CD4-positive, alpha-beta T cell (primary cell): ENCODE measurements at regions not wholly inside any gene's neighbourhood (a gene's known extent, or its start where the extent isn't known, plus 50 kb on each side); places are given as distances from the start of the nearest gene placed in this dataset.

ENCODE experiments used
- ATAC-seq: fragments of 200-7000 bp; cut with Tn5 transposase; one replicate; pipeline ENCODE4 v1.10.0; 2022; ENCODE audit warnings: mild to moderate bottlenecking; ENCODE audit not compliant: poor library complexity
- CTCF ChIA-PET: fragments of 350-600 bp; sonication (Branson Sonifier 250); formaldehyde crosslinking; loops from one replicate; lab custom pipeline; 2021; ENCODE audit warnings: antibody characterized with exemption, inconsistent platforms; lab: Charles Lee
- POLR2A ChIA-PET: fragments of 350-600 bp; sonication (Branson Sonifier 250); formaldehyde crosslinking; loops from one replicate; lab custom pipeline; 2021; ENCODE audit warnings: antibody characterized with exemption, inconsistent platforms; lab: Charles Lee
- DNase-seq, 14 experiments: peaks; one replicate each; pipeline ENCODE4 v3.0.0-alpha.2; 2013 to 2020; ENCODE audit warnings: mixed read lengths in 2 of 14
- H3K27ac ChIP-seq, 2 donors: one replicate each; pipeline versions ENCODE4 v1.5.1 to v1.7.0; 2013; ENCODE audit warnings: low read length in 2 of 2, low read depth in 1 of 2, mild to moderate bottlenecking in 1 of 2
- H3K27me3 ChIP-seq, 2 experiments: 1 replicate in 1 of 2; 2 replicates in 1 of 2; pipeline versions ENCODE4 v1.6.1 to v1.7.0; 2013; ENCODE audit warnings: low read length in 2 of 2, control low read depth in 1 of 2, mild to moderate bottlenecking in 1 of 2, moderate library complexity in 1 of 2; ENCODE audit not compliant: insufficient read depth in 2 of 2, control insufficient read depth in 1 of 2
- H3K36me3 ChIP-seq: one replicate; pipeline ENCODE4 v1.6.1; 2013; ENCODE audit warnings: low read length, control low read depth; ENCODE audit not compliant: insufficient read depth
- H3K4me1 ChIP-seq: one replicate; pipeline ENCODE4 v1.6.1; 2013; ENCODE audit warnings: low read length, control low read depth; ENCODE audit not compliant: insufficient read depth
- H3K4me3 ChIP-seq: one replicate; pipeline ENCODE4 v1.5.1; 2013; ENCODE audit warnings: mild to moderate bottlenecking, low read length, moderate library complexity
- H3K9me3 ChIP-seq, 2 experiments: 1 replicate in 1 of 2; 2 replicates in 1 of 2; pipeline versions ENCODE4 v1.6.1 to v1.7.0; 2013; ENCODE audit warnings: low read length in 2 of 2, mild to moderate bottlenecking in 2 of 2, control low read depth in 1 of 2, moderate library complexity in 1 of 2; ENCODE audit not compliant: control insufficient read depth in 1 of 2, insufficient read depth in 1 of 2
- H3K27ac Mint-ChIP-seq: one replicate; pipeline ENCODE4 v1.8.0; 2020; ENCODE audit warnings: mixed read lengths
- H3K27me3 Mint-ChIP-seq: one replicate; pipeline ENCODE4 v1.8.0; 2021; ENCODE audit warnings: mixed read lengths
- H3K36me3 Mint-ChIP-seq: one replicate; pipeline ENCODE4 v1.8.0; 2021; ENCODE audit warnings: low read depth, mixed read lengths
- H3K4me1 Mint-ChIP-seq: one replicate; pipeline ENCODE4 v1.8.0; 2021; ENCODE audit warnings: low read depth, mixed read lengths
- H3K4me3 Mint-ChIP-seq: one replicate; pipeline ENCODE4 v1.8.0; 2020; ENCODE audit warnings: mild to moderate bottlenecking, mixed read lengths
- H3K9me3 Mint-ChIP-seq: one replicate; pipeline ENCODE4 v1.8.0; 2020; ENCODE audit warnings: mixed read lengths
- CTCF ChIP-seq: fragments of 200-600 bp; IDR thresholded peaks from one replicate; pipeline ENCODE4 v1.8.0; 2022; ENCODE audit warnings: antibody characterized with exemption, mild to moderate bottlenecking
- intact Hi-C, 2 experiments: fragments of 100-400 bp; cut with DNase I in 1 of 2; cut with micrococcal nuclease in 1 of 2; formaldehyde crosslinking; loops; one replicate each; pipeline versions ENCODE4 v1.15.1 to v1.9.0; 2023 to 2025; cut with DNase I, micrococcal nuclease

DNA sequence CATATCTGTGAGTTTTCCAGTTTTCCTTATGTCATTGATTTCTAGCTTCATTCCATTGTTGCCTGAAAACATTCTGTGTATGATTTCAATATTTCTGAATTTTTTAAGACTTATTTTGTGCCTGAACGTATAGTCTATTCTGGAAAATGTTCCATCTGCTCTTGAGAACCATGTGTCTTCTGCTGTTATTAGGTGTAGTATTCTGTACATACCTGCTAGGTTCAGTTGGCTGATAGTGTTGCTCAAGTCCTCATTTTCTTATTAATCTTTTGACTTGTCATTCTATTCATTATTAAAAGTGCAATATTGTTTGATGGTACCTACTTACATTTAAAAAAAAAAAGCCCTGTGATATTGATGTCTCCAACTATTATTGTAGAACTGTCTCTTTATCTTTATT is 869.8 kb upstream of the MAN1A1 start:
- Histone ChIP-seq H3K27ac (no peak overlapping the region), H3K36me3 (no peaks in the 10 kb centered on the region), H3K27me3 (no peaks in the 10 kb centered on the region), H3K4me3 (no peak overlapping the region), H3K9me3 (no peaks in the 10 kb centered on the region), H3K4me1 (no peaks in the 10 kb centered on the region)
- CTCF ChIA-PET, result no interaction called here
- Mint-ChIP-seq H3K4me1 (no peaks in the 10 kb centered on the region), H3K27me3 (no peaks in the 10 kb centered on the region), H3K9me3 (peaks cover 5% of the 10 kb centered on the region), H3K36me3 (no peaks in the 10 kb centered on the region), H3K27ac (no peak overlapping the region), H3K4me3 (no peak overlapping the region)
- no peak for ATAC-seq
- no peak for DNase-seq
- POLR2A ChIA-PET, result no interaction called here
- intact Hi-C loops, result no loop called here
- TF ChIP-seq CTCF, result no peak

DNA sequence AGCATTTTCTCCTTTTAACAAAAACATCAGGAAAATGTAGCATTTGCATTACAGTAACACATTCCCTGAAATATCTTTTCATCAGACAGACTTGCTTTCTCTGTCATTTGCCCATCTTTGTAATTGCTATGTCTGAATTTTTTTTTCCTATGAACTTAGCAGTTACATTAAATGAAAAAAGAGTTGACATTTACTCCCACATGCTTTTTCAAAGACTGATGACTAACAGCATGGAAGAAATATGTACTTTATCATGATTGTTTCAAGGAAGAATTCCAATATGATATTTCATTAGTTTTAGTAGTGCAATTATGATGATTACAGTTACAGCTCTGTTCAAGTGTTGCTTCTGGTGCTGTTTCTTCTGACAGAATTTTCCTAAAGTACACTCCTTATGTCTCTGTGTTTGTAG is 864.5 kb upstream of the MAN1A1 start:
- ATAC-seq, result no peak

DNA sequence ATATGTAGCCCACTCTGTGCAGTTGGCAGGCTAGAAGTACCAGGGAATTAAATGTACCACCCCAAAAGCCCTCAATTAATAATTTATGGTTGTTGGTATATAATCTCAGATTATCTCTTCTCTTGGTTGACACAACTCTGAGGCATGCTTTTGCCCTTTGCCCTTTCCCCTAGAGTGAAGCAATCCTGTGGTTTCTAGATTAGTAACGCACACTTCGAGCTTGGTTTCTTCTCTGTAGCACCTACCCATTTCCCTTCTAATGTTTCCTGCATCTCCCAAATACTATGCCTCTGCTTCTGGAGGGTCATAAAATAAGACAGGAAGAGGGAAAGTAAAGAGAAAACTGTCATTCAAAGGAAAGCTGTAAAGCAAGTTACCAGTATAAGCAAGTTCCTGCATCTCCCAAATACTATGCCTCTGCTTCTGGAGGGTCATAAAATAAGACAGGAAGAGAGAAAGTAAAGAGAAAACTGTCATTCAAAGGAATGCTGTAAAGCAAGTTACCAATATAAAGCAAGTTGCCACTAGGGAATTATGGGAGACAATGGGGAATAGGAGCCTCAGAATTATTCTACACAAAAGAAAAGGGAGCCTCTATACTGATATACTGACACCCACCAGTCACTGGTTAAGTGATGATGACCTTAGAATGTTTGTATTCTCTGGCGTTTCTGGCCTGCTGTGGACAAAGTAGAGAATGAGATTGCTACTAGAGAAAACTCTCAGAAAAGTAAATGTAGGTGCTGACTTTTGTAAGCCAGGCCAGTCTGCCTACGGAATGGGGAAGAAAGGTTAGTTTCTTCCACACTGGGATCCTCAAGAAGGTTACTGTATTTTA is 862.6 kb upstream of the MAN1A1 start:
- no peak overlapping the region for H3K4me3 Mint-ChIP-seq
- no peaks in the 10 kb centered on the region for H3K4me1 Mint-ChIP-seq
- no peaks in the 10 kb centered on the region for H3K36me3 Mint-ChIP-seq
- no peak for DNase-seq
- intact Hi-C loops, result no loop called here
- Histone ChIP-seq H3K36me3 (no peaks in the 10 kb centered on the region), H3K4me3 (no peak overlapping the region), H3K9me3 (no peaks in the 10 kb centered on the region), H3K27ac (no peak overlapping the region), H3K27me3 (no peaks in the 10 kb centered on the region), H3K4me1 (no peaks in the 10 kb centered on the region)
- H3K27ac Mint-ChIP-seq, result no peak overlapping the region
- ChIA-PET POLR2A (no interaction called here), CTCF (no interaction called here)
- no peak for ATAC-seq
- H3K9me3 Mint-ChIP-seq, result peaks cover 5% of the 10 kb centered on the region
- H3K27me3 Mint-ChIP-seq, result no peaks in the 10 kb centered on the region
- no peak for TF ChIP-seq CTCF

More for the DNA sequence above, 864.5 kb upstream of the MAN1A1 start:
- Mint-ChIP-seq H3K4me1 (no peaks in the 10 kb centered on the region), H3K4me3 (no peak overlapping the region), H3K36me3 (no peaks in the 10 kb centered on the region), H3K27ac (no peak overlapping the region), H3K27me3 (no peaks in the 10 kb centered on the region), H3K9me3 (peaks cover 1% of the 10 kb centered on the region)
- DNase-seq, result no peak
- Histone ChIP-seq H3K36me3 (no peaks in the 10 kb centered on the region), H3K9me3 (no peaks in the 10 kb centered on the region), H3K4me1 (no peaks in the 10 kb centered on the region), H3K27me3 (no peaks in the 10 kb centered on the region), H3K27ac (no peak overlapping the region), H3K4me3 (no peak overlapping the region)
- no peak for TF ChIP-seq CTCF
- POLR2A ChIA-PET, result no interaction called here
- intact Hi-C loops, result no loop called here
- CTCF ChIA-PET, result no interaction called here
